ENCODE measurements at regions not wholly inside any gene's neighbourhood (a gene's known extent, or its start where the extent isn't known, plus 50 kb on each side); places are given as distances from the start of the nearest gene placed in this dataset.

DNA sequence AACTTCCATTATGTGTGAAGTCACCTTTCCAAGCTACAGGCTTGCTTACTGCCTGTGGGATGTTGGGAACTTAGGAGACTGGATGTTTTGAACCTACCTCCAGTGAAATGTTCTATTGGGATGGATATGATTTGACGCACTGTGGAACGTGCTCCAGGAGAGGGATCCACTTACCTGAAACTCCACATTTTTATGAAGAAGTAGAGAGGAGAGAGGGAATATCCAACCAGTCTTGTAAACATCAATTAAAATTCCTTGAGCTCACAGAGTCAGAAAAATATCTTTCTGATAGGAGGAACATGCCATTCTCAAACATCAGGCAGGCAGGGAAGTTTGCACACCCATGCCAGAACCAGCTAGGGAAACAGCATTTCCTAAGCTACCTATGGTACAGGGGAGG, 91.1 kb upstream of the MAOA start (continued):
- TF ChIP-seq, protein P1, sequence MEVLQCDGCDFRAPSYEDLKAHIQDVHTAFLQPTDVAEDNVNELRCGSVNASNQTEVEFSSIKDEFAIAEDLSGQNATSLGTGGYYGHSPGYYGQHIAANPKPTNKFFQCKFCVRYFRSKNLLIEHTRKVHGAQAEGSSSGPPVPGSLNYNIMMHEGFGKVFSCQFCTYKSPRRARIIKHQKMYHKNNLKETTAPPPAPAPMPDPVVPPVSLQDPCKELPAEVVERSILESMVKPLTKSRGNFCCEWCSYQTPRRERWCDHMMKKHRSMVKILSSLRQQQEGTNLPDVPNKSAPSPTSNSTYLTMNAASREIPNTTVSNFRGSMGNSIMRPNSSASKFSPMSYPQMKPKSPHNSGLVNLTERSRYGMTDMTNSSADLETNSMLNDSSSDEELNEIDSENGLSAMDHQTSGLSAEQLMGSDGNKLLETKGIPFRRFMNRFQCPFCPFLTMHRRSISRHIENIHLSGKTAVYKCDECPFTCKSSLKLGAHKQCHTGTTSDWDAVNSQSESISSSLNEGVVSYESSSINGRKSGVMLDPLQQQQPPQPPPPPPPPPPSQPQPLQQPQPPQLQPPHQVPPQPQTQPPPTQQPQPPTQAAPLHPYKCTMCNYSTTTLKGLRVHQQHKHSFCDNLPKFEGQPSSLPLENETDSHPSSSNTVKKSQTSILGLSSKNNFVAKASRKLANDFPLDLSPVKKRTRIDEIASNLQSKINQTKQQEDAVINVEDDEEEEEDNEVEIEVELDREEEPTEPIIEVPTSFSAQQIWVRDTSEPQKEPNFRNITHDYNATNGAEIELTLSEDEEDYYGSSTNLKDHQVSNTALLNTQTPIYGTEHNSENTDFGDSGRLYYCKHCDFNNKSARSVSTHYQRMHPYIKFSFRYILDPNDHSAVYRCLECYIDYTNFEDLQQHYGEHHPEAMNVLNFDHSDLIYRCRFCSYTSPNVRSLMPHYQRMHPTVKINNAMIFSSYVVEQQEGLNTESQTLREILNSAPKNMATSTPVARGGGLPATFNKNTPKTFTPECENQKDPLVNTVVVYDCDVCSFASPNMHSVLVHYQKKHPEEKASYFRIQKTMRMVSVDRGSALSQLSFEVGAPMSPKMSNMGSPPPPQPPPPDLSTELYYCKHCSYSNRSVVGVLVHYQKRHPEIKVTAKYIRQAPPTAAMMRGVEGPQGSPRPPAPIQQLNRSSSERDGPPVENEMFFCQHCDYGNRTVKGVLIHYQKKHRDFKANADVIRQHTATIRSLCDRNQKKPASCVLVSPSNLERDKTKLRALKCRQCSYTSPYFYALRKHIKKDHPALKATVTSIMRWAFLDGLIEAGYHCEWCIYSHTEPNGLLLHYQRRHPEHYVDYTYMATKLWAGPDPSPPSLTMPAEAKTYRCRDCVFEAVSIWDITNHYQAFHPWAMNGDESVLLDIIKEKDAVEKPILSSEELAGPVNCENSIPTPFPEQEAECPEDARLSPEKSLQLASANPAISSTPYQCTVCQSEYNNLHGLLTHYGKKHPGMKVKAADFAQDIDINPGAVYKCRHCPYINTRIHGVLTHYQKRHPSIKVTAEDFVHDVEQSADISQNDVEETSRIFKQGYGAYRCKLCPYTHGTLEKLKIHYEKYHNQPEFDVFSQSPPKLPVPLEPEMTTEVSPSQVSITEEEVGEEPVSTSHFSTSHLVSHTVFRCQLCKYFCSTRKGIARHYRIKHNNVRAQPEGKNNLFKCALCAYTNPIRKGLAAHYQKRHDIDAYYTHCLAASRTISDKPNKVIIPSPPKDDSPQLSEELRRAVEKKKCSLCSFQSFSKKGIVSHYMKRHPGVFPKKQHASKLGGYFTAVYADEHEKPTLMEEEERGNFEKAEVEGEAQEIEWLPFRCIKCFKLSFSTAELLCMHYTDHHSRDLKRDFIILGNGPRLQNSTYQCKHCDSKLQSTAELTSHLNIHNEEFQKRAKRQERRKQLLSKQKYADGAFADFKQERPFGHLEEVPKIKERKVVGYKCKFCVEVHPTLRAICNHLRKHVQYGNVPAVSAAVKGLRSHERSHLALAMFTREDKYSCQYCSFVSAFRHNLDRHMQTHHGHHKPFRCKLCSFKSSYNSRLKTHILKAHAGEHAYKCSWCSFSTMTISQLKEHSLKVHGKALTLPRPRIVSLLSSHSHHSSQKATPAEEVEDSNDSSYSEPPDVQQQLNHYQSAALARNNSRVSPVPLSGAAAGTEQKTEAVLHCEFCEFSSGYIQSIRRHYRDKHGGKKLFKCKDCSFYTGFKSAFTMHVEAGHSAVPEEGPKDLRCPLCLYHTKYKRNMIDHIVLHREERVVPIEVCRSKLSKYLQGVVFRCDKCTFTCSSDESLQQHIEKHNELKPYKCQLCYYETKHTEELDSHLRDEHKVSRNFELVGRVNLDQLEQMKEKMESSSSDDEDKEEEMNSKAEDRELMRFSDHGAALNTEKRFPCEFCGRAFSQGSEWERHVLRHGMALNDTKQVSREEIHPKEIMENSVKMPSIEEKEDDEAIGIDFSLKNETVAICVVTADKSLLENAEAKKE (CRISPR knock-in tag; IDR thresholded peaks at IDR 0.05) = no peak

DNA sequence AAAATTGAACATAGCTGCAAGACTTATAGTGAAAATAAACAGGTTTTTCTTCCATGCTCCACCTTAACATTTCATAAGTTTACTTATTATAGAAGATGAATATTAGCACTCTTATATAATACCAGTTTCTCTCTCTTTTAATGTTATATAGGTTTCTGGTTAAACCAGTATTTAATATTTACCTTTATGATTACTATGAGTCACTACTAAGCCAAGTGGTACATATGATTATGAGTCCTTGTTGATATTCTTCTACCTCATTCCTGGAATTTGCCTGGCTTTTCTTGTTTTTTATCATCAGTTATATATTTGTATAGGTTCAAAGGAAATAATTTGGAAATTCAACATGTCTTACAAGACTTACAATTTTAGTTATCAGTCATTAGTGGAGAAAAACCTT, 89.9 kb upstream of the MAOA start:
- Histone ChIP-seq H3K27ac (ENCODE audit: low read depth) (no peak overlapping the region), H3K4me3 (no peak overlapping the region), H4K20me1 (replicated peaks; ENCODE audit: insufficient read depth) (no peaks in the 10 kb centered on the region), H3K79me2 (replicated peaks; ENCODE audit: insufficient read depth) (no peaks in the 10 kb centered on the region), H3K27me3 (ENCODE audit: insufficient read depth) (no peaks in the 10 kb centered on the region), H3K36me3 (ENCODE audit: insufficient read depth) (no peaks in the 10 kb centered on the region), H3F3A (replicated peaks; ENCODE audit: low read depth) (no peaks in the 10 kb centered on the region), H2AFZ (no peak overlapping the region), H3K9me2 (ENCODE audit: insufficient read depth) (no peaks in the 10 kb centered on the region), H3K4me2 (no peak overlapping the region), H3K4me1 (ENCODE audit: insufficient read depth) (no peaks in the 10 kb centered on the region)
- H3K4me3 Mint-ChIP-seq = no peak overlapping the region
- H3K36me3 Mint-ChIP-seq (ENCODE audit: low read depth) = no peaks in the 10 kb centered on the region
- H3K27ac Mint-ChIP-seq = no peak overlapping the region
- no peak for DNase-seq (ENCODE audit: low spot score)
- peaks cover 13% of the 10 kb centered on the region; the same call in 2 of the 3 replicates for H3K9me3 Mint-ChIP-seq
- no peak for ATAC-seq
- no peaks in the 10 kb centered on the region for H3K4me1 Mint-ChIP-seq
- peaks cover 2% of the 10 kb centered on the region for H3K27me3 Mint-ChIP-seq (ENCODE audit: insufficient read depth, low read depth, poor library complexity)
- TF ChIP-seq NANOG (IDR thresholded peaks at IDR 0.05; ENCODE audit: borderline replicate concordance) = no peak
- TF ChIP-seq, protein P2, sequence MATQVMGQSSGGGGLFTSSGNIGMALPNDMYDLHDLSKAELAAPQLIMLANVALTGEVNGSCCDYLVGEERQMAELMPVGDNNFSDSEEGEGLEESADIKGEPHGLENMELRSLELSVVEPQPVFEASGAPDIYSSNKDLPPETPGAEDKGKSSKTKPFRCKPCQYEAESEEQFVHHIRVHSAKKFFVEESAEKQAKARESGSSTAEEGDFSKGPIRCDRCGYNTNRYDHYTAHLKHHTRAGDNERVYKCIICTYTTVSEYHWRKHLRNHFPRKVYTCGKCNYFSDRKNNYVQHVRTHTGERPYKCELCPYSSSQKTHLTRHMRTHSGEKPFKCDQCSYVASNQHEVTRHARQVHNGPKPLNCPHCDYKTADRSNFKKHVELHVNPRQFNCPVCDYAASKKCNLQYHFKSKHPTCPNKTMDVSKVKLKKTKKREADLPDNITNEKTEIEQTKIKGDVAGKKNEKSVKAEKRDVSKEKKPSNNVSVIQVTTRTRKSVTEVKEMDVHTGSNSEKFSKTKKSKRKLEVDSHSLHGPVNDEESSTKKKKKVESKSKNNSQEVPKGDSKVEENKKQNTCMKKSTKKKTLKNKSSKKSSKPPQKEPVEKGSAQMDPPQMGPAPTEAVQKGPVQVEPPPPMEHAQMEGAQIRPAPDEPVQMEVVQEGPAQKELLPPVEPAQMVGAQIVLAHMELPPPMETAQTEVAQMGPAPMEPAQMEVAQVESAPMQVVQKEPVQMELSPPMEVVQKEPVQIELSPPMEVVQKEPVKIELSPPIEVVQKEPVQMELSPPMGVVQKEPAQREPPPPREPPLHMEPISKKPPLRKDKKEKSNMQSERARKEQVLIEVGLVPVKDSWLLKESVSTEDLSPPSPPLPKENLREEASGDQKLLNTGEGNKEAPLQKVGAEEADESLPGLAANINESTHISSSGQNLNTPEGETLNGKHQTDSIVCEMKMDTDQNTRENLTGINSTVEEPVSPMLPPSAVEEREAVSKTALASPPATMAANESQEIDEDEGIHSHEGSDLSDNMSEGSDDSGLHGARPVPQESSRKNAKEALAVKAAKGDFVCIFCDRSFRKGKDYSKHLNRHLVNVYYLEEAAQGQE (IDR thresholded peaks at IDR 0.05; ENCODE audit: unreplicated experiment) = no peak
- no peak for TF ChIP-seq JUNB (IDR thresholded peaks at IDR 0.05; ENCODE audit: unreplicated experiment)
- no peak for TF ChIP-seq EZH2phosphoT487 (IDR thresholded peaks at IDR 0.05; ENCODE audit: unreplicated experiment)
- no peak for TF ChIP-seq STAT1 (IDR thresholded peaks at IDR 0.05; ENCODE audit: unreplicated experiment)
- no peak for TF ChIP-seq CREB1 (CRISPR knock-in tag; IDR thresholded peaks at IDR 0.05; ENCODE audit: low read depth)
- TF ChIP-seq, protein P1 (CRISPR knock-in tag; IDR thresholded peaks at IDR 0.05) = no peak

Measured in GM23338 (cell line).